B cell (primary cell): ENCODE measurements at regions not wholly inside any gene's neighbourhood (a gene's known extent, or its start where the extent isn't known, plus 50 kb on each side); places are given as distances from the start of the nearest gene placed in this dataset.

Experiments
- ATAC-seq: fragments of 200-7000 bp; cut with Tn5 transposase; one replicate; pipeline ENCODE4 v1.10.0; 2021; ENCODE audit warnings: low read depth, mild to moderate bottlenecking, moderate number of reproducible peaks, moderate library complexity
- CTCF ChIA-PET: fragments of 350-600 bp; sonication (Branson Sonifier 250); formaldehyde crosslinking; loops from one replicate; lab custom pipeline; 2021; ENCODE audit warnings: antibody characterized with exemption, inconsistent platforms; lab: Charles Lee
- POLR2A ChIA-PET: fragments of 350-600 bp; sonication (Branson Sonifier 250); formaldehyde crosslinking; loops from one replicate; lab custom pipeline; 2021; ENCODE audit warnings: antibody characterized with exemption; lab: Charles Lee
- DNase-seq: peaks from one replicate; pipeline ENCODE4 v3.0.0; 2013
- H2AFZ ChIP-seq: 2 replicates; pipeline ENCODE4 v1.6.1; 2012; ENCODE audit warnings: mild to moderate bottlenecking, low read depth, low read length; ENCODE audit not compliant: insufficient read depth, poor library complexity, severe bottlenecking
- H3K27ac ChIP-seq, 2 donors: 1 replicate in 1 of 2; 2 replicates in 1 of 2; pipeline ENCODE4 v1.5.1; 2012 to 2013; ENCODE audit warnings: low read length in 2 of 2, mild to moderate bottlenecking in 2 of 2, moderate library complexity in 1 of 2
- H3K27me3 ChIP-seq, 4 experiments: fragments of 200-600 bp in 1 of 4; sonication (generic) in 1 of 4; replicated peaks in 1 of 4; 1 replicate in 2 of 4; 2 replicates in 2 of 4; pipeline versions ENCODE4 v1.6.1 to v1.7.0; 2013 to 2016; ENCODE audit warnings: low read length in 3 of 4, mild to moderate bottlenecking in 2 of 4, mixed read lengths in 1 of 4, moderate library complexity in 1 of 4; ENCODE audit not compliant: insufficient read depth in 4 of 4, control insufficient read depth in 3 of 4; ENCODE audit errors: control extremely low read depth in 1 of 4
- H3K36me3 ChIP-seq, 2 experiments: replicated peaks in 1 of 2; 1 replicate in 1 of 2; 2 replicates in 1 of 2; pipeline versions ENCODE4 v1.6.1 to v1.7.1; 2013; ENCODE audit warnings: low read length in 1 of 2; ENCODE audit not compliant: insufficient read depth in 2 of 2, control insufficient read depth in 1 of 2; ENCODE audit errors: control extremely low read depth in 1 of 2, extremely low read depth in 1 of 2
- H3K4me1 ChIP-seq, 2 donors: fragments of 200-600 bp in 1 of 2; sonication (generic) in 1 of 2; 1 replicate in 1 of 2; 2 replicates in 1 of 2; pipeline versions ENCODE4 v1.5.1 to v1.6.1; 2013 to 2017; ENCODE audit warnings: low read length in 2 of 2; ENCODE audit not compliant: control insufficient read depth in 2 of 2, insufficient read depth in 2 of 2
- H3K4me2 ChIP-seq: replicated peaks from 2 replicates; pipeline ENCODE3; 2012; ENCODE audit warnings: mild to moderate bottlenecking, low read depth, low read length; ENCODE audit not compliant: poor library complexity, severe bottlenecking
- H3K4me3 ChIP-seq, 5 experiments: fragments of 200-600 bp in 1 of 5; sonication (generic) in 1 of 5; 1 replicate in 3 of 5; 2 replicates in 2 of 5; pipeline versions ENCODE4 v1.5.1 to v1.7.0; 2011 to 2016; ENCODE audit warnings: low read length in 4 of 5, mild to moderate bottlenecking in 4 of 5, low read depth in 2 of 5, control low read depth in 1 of 5, moderate library complexity in 1 of 5; ENCODE audit not compliant: insufficient read depth in 1 of 5; ENCODE audit errors: control extremely low read depth in 1 of 5, extremely low read depth in 1 of 5
- H3K79me2 ChIP-seq: fragments of 200-600 bp; sonication (generic); one replicate; pipeline ENCODE4 v1.6.0; 2016; ENCODE audit warnings: low read length; ENCODE audit not compliant: control insufficient read depth, insufficient read depth
- H3K9ac ChIP-seq: fragments of 200-600 bp; sonication (generic); 2 replicates; pipeline ENCODE4 v1.6.1; 2017; ENCODE audit warnings: mild to moderate bottlenecking, low read length, moderate library complexity
- H3K9me3 ChIP-seq, 3 donors: one replicate each; pipeline versions ENCODE4 v1.6.1 to v1.7.1; 2013; ENCODE audit warnings: low read length in 2 of 3; ENCODE audit not compliant: control insufficient read depth in 2 of 3, insufficient read depth in 1 of 3; ENCODE audit errors: control extremely low read depth in 1 of 3
- H4K20me1 ChIP-seq: 2 replicates; pipeline ENCODE4 v1.6.0; 2012; ENCODE audit warnings: mild to moderate bottlenecking, low read length; ENCODE audit not compliant: insufficient read depth, control insufficient read depth, poor library complexity, severe bottlenecking
- H3K27ac Mint-ChIP-seq: one replicate; pipeline ENCODE4 v1.8.0; 2021; ENCODE audit warnings: mixed read lengths
- H3K27me3 Mint-ChIP-seq: one replicate; pipeline ENCODE4 v1.8.0; 2021; ENCODE audit warnings: mixed read lengths
- H3K4me1 Mint-ChIP-seq: one replicate; pipeline ENCODE4 v1.8.0; 2021; ENCODE audit warnings: mixed read lengths
- H3K4me3 Mint-ChIP-seq: one replicate; pipeline ENCODE4 v1.8.0; 2021; ENCODE audit warnings: mixed read lengths
- H3K9me3 Mint-ChIP-seq: one replicate; pipeline ENCODE4 v1.8.0; 2022; ENCODE audit warnings: mixed read lengths; ENCODE audit not compliant: insufficient read depth
- CTCF ChIP-seq: fragments of 200-600 bp; IDR thresholded peaks from one replicate; pipeline ENCODE4 v1.8.0; 2022; ENCODE audit warnings: antibody characterized with exemption, mild to moderate bottlenecking
- EZH2 ChIP-seq: IDR thresholded peaks from 2 replicates; pipeline ENCODE4 v1.6.1; 2012; ENCODE audit warnings: borderline replicate concordance, low read depth, mild to moderate bottlenecking, moderate library complexity, low read length; ENCODE audit not compliant: insufficient read depth, poor library complexity, severe bottlenecking
- WGBS: methylation state at CpG from one replicate; pipeline ENCODE4 v1.1.5; 2013; ENCODE audit warnings: missing lambda C conversion rate; ENCODE audit not compliant: insufficient coverage; 5-methylcytosine and 5-hydroxymethylcytosine counted together
- intact Hi-C: fragments of 100-400 bp; cut with micrococcal nuclease; formaldehyde crosslinking; loops from one replicate; pipeline ENCODE4 v1.10.0; 2022

GRCh38 chr16:73233329-73233765 lies 185.4 kb upstream of the ZFHX3 start:
- no peak overlapping the region for H2AFZ ChIP-seq
- no peaks in the 10 kb centered on the region for H3K36me3 ChIP-seq
- Mint-ChIP-seq H3K27me3 (no peaks in the 10 kb centered on the region), H3K4me3 (no peak overlapping the region), H3K4me1 (no peaks in the 10 kb centered on the region), H3K9me3 (no peaks in the 10 kb centered on the region), H3K27ac (no peak overlapping the region)
- DNase-seq (no peak), ATAC-seq (no peak)
- no peak overlapping the region for H3K9ac ChIP-seq
- intact Hi-C loops: no loop called here
- ChIA-PET CTCF (no interaction called here), POLR2A (no interaction called here)
- TF ChIP-seq CTCF: no peak
- no peak for TF ChIP-seq EZH2
- H3K79me2 ChIP-seq: no peaks in the 10 kb centered on the region
- no peak overlapping the region for H3K27ac ChIP-seq
- H3K4me3 ChIP-seq: no peak overlapping the region
- H3K4me2 ChIP-seq: no peak overlapping the region
- no peaks in the 10 kb centered on the region for H3K4me1 ChIP-seq
- H3K27me3 ChIP-seq: no peaks in the 10 kb centered on the region
- WGBS: 96% methylated on average over 3 of the region's 5 CpGs
- H3K9me3 ChIP-seq: peaks cover 0 to 4% (median 0%) of the 10 kb centered on the region in 3 donors
- no peaks in the 10 kb centered on the region for H4K20me1 ChIP-seq

- H3K27me3 Mint-ChIP-seq: no peaks in the 10 kb centered on the region
- POLR2A ChIA-PET: no interaction called here
- Histone ChIP-seq H3K4me3 (no peak overlapping the region), H3K27me3 (no peaks in the 10 kb centered on the region), H4K20me1 (no peaks in the 10 kb centered on the region), H3K9me3 (peaks cover 0 to 4% (median 0%) of the 10 kb centered on the region in 3 donors), H3K9ac (no peak overlapping the region), H3K36me3 (no peaks in the 10 kb centered on the region), H3K79me2 (no peaks in the 10 kb centered on the region), H3K27ac (no peak overlapping the region), H2AFZ (no peak overlapping the region), H3K4me2 (no peak overlapping the region), H3K4me1 (no peaks in the 10 kb centered on the region)
- H3K4me1 Mint-ChIP-seq: no peaks in the 10 kb centered on the region
- H3K27ac Mint-ChIP-seq: no peak overlapping the region
- intact Hi-C loops: no loop called here
- TF ChIP-seq EZH2 (no peak), CTCF (no peak)
- WGBS: 97% methylated on average over 23 of the region's 27 CpGs
- CTCF ChIA-PET: no interaction called here
- H3K9me3 Mint-ChIP-seq: no peaks in the 10 kb centered on the region
- H3K4me3 Mint-ChIP-seq: no peak overlapping the region
- DNase-seq (no peak), ATAC-seq (no peak)
Observed at GRCh38 chr16:73232555-73233328, 184.8 kb upstream of the ZFHX3 start.
